GM12864 (cell line): ENCODE measurements at regions not wholly inside any gene's neighbourhood (a gene's known extent, or its start where the extent isn't known, plus 50 kb on each side); places are given as distances from the start of the nearest gene placed in this dataset.

Experiments
- DNase-seq: peaks from one replicate; pipeline ENCODE4 v3.0.0-alpha.2; 2011; ENCODE audit warnings: low read depth
- H3K4me3 ChIP-seq: 2 replicates; pipeline ENCODE4 v1.5.1; 2011; ENCODE audit warnings: mild to moderate bottlenecking, low read depth, low read length, control low read depth
- TF ChIP-seq, protein P1 (sequence below): IDR thresholded peaks from 2 replicates; pipeline ENCODE4 v1.5.1; 2011; ENCODE audit warnings: low read depth, mild to moderate bottlenecking, moderate library complexity, low read length, control low read depth, inconsistent platforms; ENCODE audit errors: missing control alignments

DNA sequence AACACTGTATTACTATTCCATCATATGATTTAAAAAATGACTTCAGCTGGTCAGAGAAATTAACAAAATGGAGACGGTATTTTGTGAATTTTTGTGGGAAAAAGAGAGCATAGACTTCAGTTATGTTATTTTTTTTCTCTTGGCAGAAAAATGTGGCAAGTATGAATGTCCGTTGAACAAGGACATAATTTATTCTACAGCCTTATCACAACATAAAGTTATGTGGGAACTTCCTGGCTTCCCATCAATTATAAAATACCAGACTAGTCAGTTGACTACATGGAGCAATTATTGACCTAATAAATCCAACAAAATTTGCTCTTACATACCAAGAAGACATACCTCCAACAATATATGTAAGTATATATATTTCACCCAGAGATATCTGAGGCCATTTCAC, 88.6 kb upstream of the PPP1R3A start:
- TF ChIP-seq, protein P1, sequence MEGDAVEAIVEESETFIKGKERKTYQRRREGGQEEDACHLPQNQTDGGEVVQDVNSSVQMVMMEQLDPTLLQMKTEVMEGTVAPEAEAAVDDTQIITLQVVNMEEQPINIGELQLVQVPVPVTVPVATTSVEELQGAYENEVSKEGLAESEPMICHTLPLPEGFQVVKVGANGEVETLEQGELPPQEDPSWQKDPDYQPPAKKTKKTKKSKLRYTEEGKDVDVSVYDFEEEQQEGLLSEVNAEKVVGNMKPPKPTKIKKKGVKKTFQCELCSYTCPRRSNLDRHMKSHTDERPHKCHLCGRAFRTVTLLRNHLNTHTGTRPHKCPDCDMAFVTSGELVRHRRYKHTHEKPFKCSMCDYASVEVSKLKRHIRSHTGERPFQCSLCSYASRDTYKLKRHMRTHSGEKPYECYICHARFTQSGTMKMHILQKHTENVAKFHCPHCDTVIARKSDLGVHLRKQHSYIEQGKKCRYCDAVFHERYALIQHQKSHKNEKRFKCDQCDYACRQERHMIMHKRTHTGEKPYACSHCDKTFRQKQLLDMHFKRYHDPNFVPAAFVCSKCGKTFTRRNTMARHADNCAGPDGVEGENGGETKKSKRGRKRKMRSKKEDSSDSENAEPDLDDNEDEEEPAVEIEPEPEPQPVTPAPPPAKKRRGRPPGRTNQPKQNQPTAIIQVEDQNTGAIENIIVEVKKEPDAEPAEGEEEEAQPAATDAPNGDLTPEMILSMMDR, result no peak
- H3K4me3 ChIP-seq, result no peak overlapping the region
- no peak for DNase-seq

DNA sequence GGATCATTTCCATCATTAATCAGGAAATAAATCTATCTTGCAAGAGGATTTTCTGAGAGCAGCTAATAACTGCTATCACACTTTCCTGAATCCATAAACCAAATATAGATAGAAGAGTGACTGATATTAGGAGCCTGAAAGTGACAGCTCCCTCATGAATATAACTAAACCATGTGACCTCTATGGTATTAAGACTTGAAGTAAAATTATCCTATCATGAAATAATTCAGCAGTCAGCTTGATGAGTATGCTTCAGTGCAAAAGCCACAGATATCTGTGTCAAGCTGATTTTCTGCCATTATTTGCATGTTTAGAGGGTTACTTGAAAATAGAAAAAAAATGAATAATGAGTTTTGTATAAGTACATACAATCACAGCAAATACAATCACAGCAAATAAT, 80.1 kb upstream of the PPP1R3A start:
- TF ChIP-seq, protein P1, result no peak
- H3K4me3 ChIP-seq, result no peak overlapping the region
- no peak for DNase-seq

DNA sequence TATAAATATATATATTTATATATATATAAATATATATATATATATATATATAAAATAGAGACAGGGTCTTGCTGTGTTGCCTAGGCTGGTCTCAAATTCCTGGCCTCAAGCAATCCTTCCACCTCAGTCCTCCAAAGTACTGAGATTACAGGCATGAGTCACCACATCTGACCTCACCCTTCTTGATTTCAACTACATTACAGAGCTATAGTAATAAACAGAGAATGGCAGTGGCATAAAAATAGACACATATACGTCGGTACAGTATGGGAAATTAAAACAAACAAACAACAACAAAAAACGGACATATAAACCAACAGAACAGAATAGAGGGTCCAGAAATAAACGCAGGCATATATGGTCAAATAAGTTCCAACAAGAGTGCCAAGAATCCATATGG, 77.6 kb upstream of the PPP1R3A start:
- no peak for DNase-seq
- H3K4me3 ChIP-seq, result no peak overlapping the region
- TF ChIP-seq, protein P1, result no peak

DNA sequence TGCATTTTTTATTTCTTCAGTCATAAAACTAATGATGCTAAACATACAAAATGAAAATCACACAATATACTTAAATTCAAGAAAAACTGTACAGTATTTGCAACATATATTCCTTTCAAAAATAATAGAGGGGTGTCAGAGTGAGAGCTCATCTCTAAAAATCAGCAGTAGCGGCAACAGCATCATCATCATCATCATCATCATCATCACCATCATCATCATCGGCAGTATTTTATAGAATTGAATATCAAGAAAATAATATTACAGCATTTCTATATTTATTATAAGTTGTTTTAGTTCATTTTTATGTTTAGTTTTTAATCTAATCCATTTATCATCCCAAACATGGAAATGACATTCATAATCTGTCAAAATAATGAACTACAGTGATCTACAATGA, 67.4 kb upstream of the PPP1R3A start:
- no peak overlapping the region for H3K4me3 ChIP-seq
- TF ChIP-seq, protein P1, result no peak
- DNase-seq, result no peak

DNA sequence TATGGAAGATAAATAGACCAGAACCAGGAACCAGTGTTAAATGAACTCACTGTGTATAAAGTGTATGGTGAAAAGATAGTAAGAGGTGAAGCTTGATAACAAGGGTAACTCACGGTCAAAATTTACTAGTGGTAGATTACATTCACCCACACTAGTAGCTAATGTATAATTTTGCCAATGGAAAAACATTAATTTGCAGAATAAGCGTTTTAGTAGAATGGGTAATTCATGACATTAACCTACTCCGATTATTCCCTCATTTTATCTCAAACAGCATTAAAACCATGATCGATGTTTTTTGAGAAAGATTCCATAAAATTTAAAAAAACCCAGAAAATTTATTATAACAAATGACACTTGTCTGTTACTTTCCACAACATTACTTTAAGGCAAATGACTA, 57.7 kb upstream of the PPP1R3A start:
- no peak for DNase-seq
- no peak overlapping the region for H3K4me3 ChIP-seq
- TF ChIP-seq, protein P1, result no peak

DNA sequence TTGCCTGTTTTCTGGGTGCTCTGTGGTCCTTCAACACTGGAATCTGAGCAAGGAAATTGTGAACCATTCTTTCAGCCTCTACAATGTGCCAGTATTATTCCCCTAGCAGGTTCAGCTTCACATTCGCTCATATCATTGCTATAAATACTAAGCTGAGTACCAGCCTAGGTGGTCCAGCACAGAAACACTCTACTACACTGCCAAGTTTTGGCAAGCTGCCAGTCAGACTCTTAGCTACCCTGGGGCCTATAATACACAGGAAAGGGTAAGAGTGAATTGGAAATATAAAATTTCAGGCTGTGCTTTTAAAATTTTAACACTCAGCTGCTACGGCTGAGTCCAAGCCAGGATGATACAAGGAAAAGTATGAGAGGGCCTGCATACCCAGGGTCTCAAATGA, 49.9 kb upstream of the PPP1R3A start:
- DNase-seq, result no peak
- TF ChIP-seq, protein P1, result no peak

More for the DNA sequence above, 49.9 kb upstream of the PPP1R3A start:
- H3K4me3 ChIP-seq, result no peak overlapping the region
